HepG2 (cell line): ENCODE measurements at regions not wholly inside any gene's neighbourhood (a gene's known extent, or its start where the extent isn't known, plus 50 kb on each side); places are given as distances from the start of the nearest gene placed in this dataset.

Experiments used
- ATAC-seq: fragments of 200-7000 bp; cut with Tn5 transposase; 3 replicates; pipeline ENCODE4 v1.9.1; 2020; ENCODE audit warnings: mild to moderate bottlenecking, moderate library complexity
- BruUV-seq: library from RNA; stranded (reverse); fragments of 400-500 nt; replicated peaks from 2 replicates; lab custom pipeline; 2021; lab: Mats Ljungman, UMichigan
- CTCF ChIA-PET: fragments of 300-600 bp; formaldehyde crosslinking; extraction: SDS; loops from one replicate; lab custom pipeline; 2021; ENCODE audit warnings: low total read pairs, inconsistent platforms, low intra/inter-chr PET ratio; lab: Yijun Ruan, JAX
- POLR2A ChIA-PET: fragments of 350-600 bp; sonication (Branson Sonifier 250); formaldehyde crosslinking; loops from one replicate; lab custom pipeline; 2020; ENCODE audit warnings: antibody characterized with exemption, inconsistent platforms; lab: Yijun Ruan, JAX
- DNase-seq: peaks from one replicate; pipeline ENCODE4 v3.0.0-alpha.2; 2015; ENCODE audit warnings: low spot score
- FAIRE-seq: peaks from 3 replicates; lab custom pipeline; 2011; peaks lifted over from hg19 to GRCh38; lab: Jason Lieb, UNC
- H2AFZ ChIP-seq: one replicate; pipeline ENCODE4 v1.6.1; 2011; ENCODE audit warnings: low read length, inconsistent platforms
- H3K27ac ChIP-seq: fragments of 300-600 bp; 3 replicates; pipeline ENCODE4 v1.8.0; 2011; ENCODE audit warnings: mixed run types, mild to moderate bottlenecking, mixed read lengths, low read length, inconsistent platforms; ENCODE audit not compliant: insufficient read depth; ENCODE audit errors: extremely low read length
- H3K27me3 ChIP-seq, 2 experiments: fragments of 200-600 bp in 1 of 2; 2 replicates in 1 of 2; 3 replicates in 1 of 2; pipeline versions ENCODE4 v1.6.0 to v1.8.0; 2011; ENCODE audit warnings: low read length in 2 of 2, mild to moderate bottlenecking in 2 of 2, moderate library complexity in 2 of 2, inconsistent platforms in 1 of 2; ENCODE audit not compliant: insufficient read depth in 2 of 2, control insufficient read depth in 1 of 2
- H3K36me3 ChIP-seq, 2 experiments: fragments of 200-600 bp in 1 of 2; replicated peaks in 1 of 2; 2 replicates in 1 of 2; 3 replicates in 1 of 2; pipeline versions ENCODE4 v1.5.1 to v1.8.0; 2011; ENCODE audit warnings: low read length in 2 of 2, inconsistent platforms in 1 of 2; ENCODE audit not compliant: insufficient read depth in 2 of 2, control insufficient read depth in 1 of 2
- H3K4me1 ChIP-seq: 2 replicates; pipeline ENCODE4 v1.5.1; 2012; ENCODE audit warnings: low read length, inconsistent platforms; ENCODE audit not compliant: insufficient read depth
- H3K4me2 ChIP-seq: 2 replicates; pipeline ENCODE4 v1.6.0; 2011; ENCODE audit warnings: low read depth, low read length, inconsistent platforms
- H3K4me3 ChIP-seq, 3 experiments: fragments of 200-600 bp in 1 of 3; sonication (generic), shearing (Covaris generic) in 1 of 3; replicated peaks in 1 of 3; 2 replicates each; pipeline ENCODE4 v1.5.1; 2011 to 2016; ENCODE audit warnings: low read length in 3 of 3, inconsistent platforms in 2 of 3, low read depth in 2 of 3, mild to moderate bottlenecking in 2 of 3, control low read depth in 1 of 3, mixed read lengths in 1 of 3; ENCODE audit not compliant: insufficient read depth in 1 of 3
- H3K79me2 ChIP-seq: one replicate; pipeline ENCODE4 v1.6.1; 2011; ENCODE audit warnings: low read length, inconsistent platforms; ENCODE audit not compliant: insufficient read depth
- H3K9ac ChIP-seq: 2 replicates; pipeline ENCODE4 v1.6.0; 2011; ENCODE audit warnings: mild to moderate bottlenecking, low read depth, low read length, inconsistent platforms; ENCODE audit not compliant: insufficient read depth
- H3K9me3 ChIP-seq: 2 replicates; pipeline ENCODE4 v1.5.1; 2012; ENCODE audit warnings: mild to moderate bottlenecking, low read length
- H4K20me1 ChIP-seq: 2 replicates; pipeline ENCODE4 v1.6.0; 2011; ENCODE audit warnings: inconsistent platforms, mild to moderate bottlenecking, low read length, moderate library complexity; ENCODE audit not compliant: insufficient read depth
- ELF1 ChIP-seq: sonication (generic); formaldehyde crosslinking; IDR thresholded peaks from 2 replicates; pipeline ENCODE4 v1.4.0; 2020; ENCODE audit warnings: missing genetic modification reagents
- HES4 ChIP-seq: sonication (generic); formaldehyde crosslinking; IDR thresholded peaks from 2 replicates; pipeline ENCODE4 v1.9.0; 2021; ENCODE audit warnings: mild to moderate bottlenecking, missing genetic modification reagents, borderline replicate concordance
- KDM5B ChIP-seq: sonication (generic); formaldehyde crosslinking; IDR thresholded peaks from 2 replicates; pipeline ENCODE4 v1.4.0; 2020; ENCODE audit warnings: missing genetic modification reagents, mild to moderate bottlenecking, borderline replicate concordance
- RFXANK ChIP-seq: IDR thresholded peaks from 2 replicates; pipeline ENCODE4 v1.6.1; 2016
- SOX6 ChIP-seq, 2 experiments: fragments of 450-650 bp in 1 of 2; sonication (generic) in 1 of 2; formaldehyde crosslinking in 1 of 2; IDR thresholded peaks; 2 replicates each; pipeline versions ENCODE4 v1.4.0 to v1.6.1; 2017 to 2020; ENCODE audit warnings: antibody characterized with exemption in 1 of 2, mild to moderate bottlenecking in 1 of 2, missing genetic modification reagents in 1 of 2
- SP5 ChIP-seq: IDR thresholded peaks from 2 replicates; pipeline ENCODE4 v1.6.1; 2016; ENCODE audit warnings: low read depth, borderline replicate concordance
- TARDBP ChIP-seq: sonication (generic); formaldehyde crosslinking; IDR thresholded peaks from 2 replicates; pipeline ENCODE4 v1.8.0; 2022; ENCODE audit warnings: mild to moderate bottlenecking, missing genetic modification reagents
- ZFY ChIP-seq: sonication (generic); formaldehyde crosslinking; IDR thresholded peaks from 2 replicates; pipeline ENCODE4 v1.4.0; 2020; ENCODE audit warnings: missing genetic modification reagents
- ZNF263 ChIP-seq: sonication (generic); formaldehyde crosslinking; IDR thresholded peaks from 2 replicates; pipeline ENCODE4 v1.4.0; 2020; ENCODE audit warnings: missing genetic modification reagents
- ZNF570 ChIP-seq: sonication (generic); formaldehyde crosslinking; IDR thresholded peaks from 2 replicates; pipeline ENCODE4 v1.4.0; 2020; ENCODE audit warnings: mild to moderate bottlenecking, missing genetic modification reagents, borderline replicate concordance
- WGBS: methylation state at CpG from one replicate; pipeline ENCODE4 v1.1.6; 2017; ENCODE audit warnings: low lambda C conversion rate; 5-methylcytosine and 5-hydroxymethylcytosine counted together
- in situ Hi-C: cut with HindIII; loops from 2 replicates; pipeline ENCODE4 v1.10.0; 2017; ENCODE audit warnings: low pct_unique_long_range_greater_than_20kb; ENCODE audit not compliant: extremely low pct_ligation_motif_present
- intact Hi-C: fragments of 100-400 bp; cut with micrococcal nuclease; formaldehyde crosslinking; loops from one replicate; pipeline ENCODE4 v1.10.0; 2022; ENCODE audit not compliant: unreplicated experiment
- TF ChIP-seq, protein P1 (sequence below): sonication (generic); formaldehyde crosslinking; IDR thresholded peaks from 2 replicates; pipeline ENCODE4 v1.4.0; 2020; ENCODE audit warnings: mild to moderate bottlenecking, low read depth, missing genetic modification reagents
- TF ChIP-seq, protein P2 (sequence below): sonication (generic); formaldehyde crosslinking; IDR thresholded peaks from 2 replicates; pipeline ENCODE4 v1.9.0; 2022; ENCODE audit warnings: missing genetic modification reagents, mild to moderate bottlenecking, borderline replicate concordance
- TF ChIP-seq, protein P3 (sequence below): sonication (generic); formaldehyde crosslinking; IDR thresholded peaks from 2 replicates; pipeline ENCODE4 v1.5.0; 2020; ENCODE audit warnings: mild to moderate bottlenecking, missing genetic modification reagents
- TF ChIP-seq, protein P4 (sequence below): sonication (generic); formaldehyde crosslinking; IDR thresholded peaks from 2 replicates; pipeline ENCODE4 v1.8.0; 2022; ENCODE audit warnings: mild to moderate bottlenecking, missing genetic modification reagents, moderate library complexity
- TF ChIP-seq, protein P5 (sequence below): sonication (generic); formaldehyde crosslinking; IDR thresholded peaks from 2 replicates; pipeline ENCODE4 v1.8.0; 2022; ENCODE audit warnings: mild to moderate bottlenecking, missing genetic modification reagents

DNA sequence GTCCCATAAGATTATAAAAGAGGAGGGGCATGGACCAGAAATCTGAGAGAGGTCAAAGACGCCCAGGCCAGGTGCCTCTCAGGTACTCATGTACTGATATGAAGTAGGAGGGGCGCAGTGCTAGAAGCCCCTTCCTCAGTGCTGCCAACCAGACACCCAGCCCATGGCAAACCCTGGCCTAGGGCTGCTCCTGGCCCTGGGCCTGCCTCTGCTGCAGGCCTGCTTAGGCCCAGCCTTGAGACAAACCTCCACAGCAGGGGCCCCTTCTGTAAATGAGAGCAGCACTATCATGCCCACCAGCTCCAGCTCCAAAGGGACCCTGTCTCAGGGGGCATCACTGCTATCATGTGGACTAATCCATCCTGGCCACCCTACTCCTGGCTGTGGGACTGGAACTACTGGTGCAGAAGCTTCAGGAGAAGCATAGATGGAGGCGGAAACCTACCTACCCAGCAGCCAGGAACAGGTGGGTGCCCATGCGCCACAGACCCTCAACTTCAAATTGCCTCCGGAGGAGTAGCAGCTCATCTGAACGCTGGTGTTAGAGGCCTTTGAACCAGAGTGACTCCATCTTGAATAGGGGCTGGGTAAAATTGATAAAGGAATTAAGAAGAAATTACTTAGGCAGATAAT lies 72.4 kb upstream of the LGSN start:
- BruUV-seq: no TSS peak
- Histone ChIP-seq H3K79me2 (no peaks in the 10 kb centered on the region), H3K9ac (no peak overlapping the region), H2AFZ (no peak overlapping the region), H3K4me3 (no peak overlapping the region), H4K20me1 (no peaks in the 10 kb centered on the region), H3K4me2 (0 out of 2 replicates have a peak overlapping the region, but pooled peaks have one; percentile 50), H3K27me3 (no peaks in the 10 kb centered on the region), H3K4me1 (peaks cover 56% of the 10 kb centered on the region), H3K27ac (peak overlapping the region; percentile 83), H3K9me3 (no peaks in the 10 kb centered on the region), H3K36me3 (no peaks in the 10 kb centered on the region)
- ATAC-seq (peak; percentile 54), DNase-seq (no peak), FAIRE-seq (no peak)
- WGBS: 95% methylated on average over 6 of the region's 6 CpGs
- CTCF ChIA-PET: no interaction called here
- POLR2A ChIA-PET: interaction anchor here (1.1 to 2.1 kb wide), 23 partner anchors 9 to 243 kb away, joined by 3 to 18 read pairs (median 5); partner anchors contain the start of gene PHF3
- intact Hi-C loops: no loop called here
- in situ Hi-C loops: no loop called here
- no peak for TF ChIP-seq SOX6 (IDR thresholded peaks at IDR 0.05)
- TF ChIP-seq SOX6 (CRISPR knock-in tag; IDR thresholded peaks at IDR 0.05): no peak
- TF ChIP-seq ZNF570 (CRISPR knock-in tag): no peak
- TF ChIP-seq, protein P1, sequence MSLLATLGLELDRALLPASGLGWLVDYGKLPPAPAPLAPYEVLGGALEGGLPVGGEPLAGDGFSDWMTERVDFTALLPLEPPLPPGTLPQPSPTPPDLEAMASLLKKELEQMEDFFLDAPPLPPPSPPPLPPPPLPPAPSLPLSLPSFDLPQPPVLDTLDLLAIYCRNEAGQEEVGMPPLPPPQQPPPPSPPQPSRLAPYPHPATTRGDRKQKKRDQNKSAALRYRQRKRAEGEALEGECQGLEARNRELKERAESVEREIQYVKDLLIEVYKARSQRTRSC (CRISPR knock-in tag): 0 out of 2 replicates have a peak, but pooled peaks have one; percentile 7
- TF ChIP-seq, protein P2, sequence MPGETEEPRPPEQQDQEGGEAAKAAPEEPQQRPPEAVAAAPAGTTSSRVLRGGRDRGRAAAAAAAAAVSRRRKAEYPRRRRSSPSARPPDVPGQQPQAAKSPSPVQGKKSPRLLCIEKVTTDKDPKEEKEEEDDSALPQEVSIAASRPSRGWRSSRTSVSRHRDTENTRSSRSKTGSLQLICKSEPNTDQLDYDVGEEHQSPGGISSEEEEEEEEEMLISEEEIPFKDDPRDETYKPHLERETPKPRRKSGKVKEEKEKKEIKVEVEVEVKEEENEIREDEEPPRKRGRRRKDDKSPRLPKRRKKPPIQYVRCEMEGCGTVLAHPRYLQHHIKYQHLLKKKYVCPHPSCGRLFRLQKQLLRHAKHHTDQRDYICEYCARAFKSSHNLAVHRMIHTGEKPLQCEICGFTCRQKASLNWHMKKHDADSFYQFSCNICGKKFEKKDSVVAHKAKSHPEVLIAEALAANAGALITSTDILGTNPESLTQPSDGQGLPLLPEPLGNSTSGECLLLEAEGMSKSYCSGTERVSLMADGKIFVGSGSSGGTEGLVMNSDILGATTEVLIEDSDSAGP (CRISPR knock-in tag): peak; percentile 49; the same call in 1 of the 2 replicates
- TF ChIP-seq ZNF263 (CRISPR knock-in tag): no peak
- TF ChIP-seq, protein P3, sequence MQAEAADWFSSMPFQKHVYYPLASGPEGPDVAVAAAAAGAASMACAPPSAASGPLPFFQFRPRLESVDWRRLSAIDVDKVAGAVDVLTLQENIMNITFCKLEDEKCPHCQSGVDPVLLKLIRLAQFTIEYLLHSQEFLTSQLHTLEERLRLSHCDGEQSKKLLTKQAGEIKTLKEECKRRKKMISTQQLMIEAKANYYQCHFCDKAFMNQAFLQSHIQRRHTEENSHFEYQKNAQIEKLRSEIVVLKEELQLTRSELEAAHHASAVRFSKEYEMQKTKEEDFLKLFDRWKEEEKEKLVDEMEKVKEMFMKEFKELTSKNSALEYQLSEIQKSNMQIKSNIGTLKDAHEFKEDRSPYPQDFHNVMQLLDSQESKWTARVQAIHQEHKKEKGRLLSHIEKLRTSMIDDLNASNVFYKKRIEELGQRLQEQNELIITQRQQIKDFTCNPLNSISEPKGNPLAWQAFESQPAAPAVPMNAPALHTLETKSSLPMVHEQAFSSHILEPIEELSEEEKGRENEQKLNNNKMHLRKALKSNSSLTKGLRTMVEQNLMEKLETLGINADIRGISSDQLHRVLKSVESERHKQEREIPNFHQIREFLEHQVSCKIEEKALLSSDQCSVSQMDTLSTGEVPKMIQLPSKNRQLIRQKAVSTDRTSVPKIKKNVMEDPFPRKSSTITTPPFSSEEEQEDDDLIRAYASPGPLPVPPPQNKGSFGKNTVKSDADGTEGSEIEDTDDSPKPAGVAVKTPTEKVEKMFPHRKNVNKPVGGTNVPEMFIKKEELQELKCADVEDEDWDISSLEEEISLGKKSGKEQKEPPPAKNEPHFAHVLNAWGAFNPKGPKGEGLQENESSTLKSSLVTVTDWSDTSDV (CRISPR knock-in tag): peak; percentile 78; the same call in 1 of the 2 replicates
- no peak for TF ChIP-seq RFXANK (CRISPR knock-in tag)
- 0 out of 2 replicates have a peak, but pooled peaks have one; percentile 26 for TF ChIP-seq TARDBP (CRISPR knock-in tag)
- TF ChIP-seq ELF1 (CRISPR knock-in tag): no peak
- TF ChIP-seq ZFY (CRISPR knock-in tag): peak; percentile 6; the same call in 1 of the 2 replicates
- TF ChIP-seq, protein P4, sequence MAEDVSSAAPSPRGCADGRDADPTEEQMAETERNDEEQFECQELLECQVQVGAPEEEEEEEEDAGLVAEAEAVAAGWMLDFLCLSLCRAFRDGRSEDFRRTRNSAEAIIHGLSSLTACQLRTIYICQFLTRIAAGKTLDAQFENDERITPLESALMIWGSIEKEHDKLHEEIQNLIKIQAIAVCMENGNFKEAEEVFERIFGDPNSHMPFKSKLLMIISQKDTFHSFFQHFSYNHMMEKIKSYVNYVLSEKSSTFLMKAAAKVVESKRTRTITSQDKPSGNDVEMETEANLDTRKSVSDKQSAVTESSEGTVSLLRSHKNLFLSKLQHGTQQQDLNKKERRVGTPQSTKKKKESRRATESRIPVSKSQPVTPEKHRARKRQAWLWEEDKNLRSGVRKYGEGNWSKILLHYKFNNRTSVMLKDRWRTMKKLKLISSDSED (CRISPR knock-in tag): no peak
- TF ChIP-seq, protein P5, sequence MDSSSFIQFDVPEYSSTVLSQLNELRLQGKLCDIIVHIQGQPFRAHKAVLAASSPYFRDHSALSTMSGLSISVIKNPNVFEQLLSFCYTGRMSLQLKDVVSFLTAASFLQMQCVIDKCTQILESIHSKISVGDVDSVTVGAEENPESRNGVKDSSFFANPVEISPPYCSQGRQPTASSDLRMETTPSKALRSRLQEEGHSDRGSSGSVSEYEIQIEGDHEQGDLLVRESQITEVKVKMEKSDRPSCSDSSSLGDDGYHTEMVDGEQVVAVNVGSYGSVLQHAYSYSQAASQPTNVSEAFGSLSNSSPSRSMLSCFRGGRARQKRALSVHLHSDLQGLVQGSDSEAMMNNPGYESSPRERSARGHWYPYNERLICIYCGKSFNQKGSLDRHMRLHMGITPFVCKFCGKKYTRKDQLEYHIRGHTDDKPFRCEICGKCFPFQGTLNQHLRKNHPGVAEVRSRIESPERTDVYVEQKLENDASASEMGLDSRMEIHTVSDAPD (CRISPR knock-in tag): 0 out of 2 replicates have a peak, but pooled peaks have one; percentile 42
- no peak for TF ChIP-seq SP5 (CRISPR knock-in tag)
- 0 out of 2 replicates have a peak, but pooled peaks have one; percentile 26 for TF ChIP-seq HES4 (CRISPR knock-in tag)
- TF ChIP-seq KDM5B: peak; percentile 55; the same call in 1 of the 2 replicates
